T-helper 17 cell (primary cell): ENCODE measurements at regions not wholly inside any gene's neighbourhood (a gene's known extent, or its start where the extent isn't known, plus 50 kb on each side); places are given as distances from the start of the nearest gene placed in this dataset.
"Not testable (repeated sequence)": the region's sequence is repeated elsewhere in the genome, so short reads cannot be mapped to it uniquely, and the experiment has no call there.

Experiments used
- ATAC-seq: fragments of 150-1000 bp; cut with Tn5 transposase; 2 replicates; pipeline ENCODE4 v1.10.0; 2021; ENCODE audit warnings: mild to moderate bottlenecking, moderate library complexity
- DNase-seq, 3 donors: peaks; one replicate each; pipeline versions ENCODE4 v3.0.0 to v3.0.0-alpha.2; 2020 to 2021
- H3K9me3 ChIP-seq: one replicate; pipeline ENCODE4 v1.7.0; 2013; ENCODE audit warnings: low read length, mild to moderate bottlenecking; ENCODE audit not compliant: control insufficient read depth, poor library complexity, severe bottlenecking
- H3K27ac Mint-ChIP-seq: one replicate; pipeline ENCODE4 v1.8.0; 2022; ENCODE audit warnings: mild to moderate bottlenecking, moderate library complexity, mixed read lengths
- H3K27me3 Mint-ChIP-seq: one replicate; pipeline ENCODE4 v1.8.0; 2022; ENCODE audit warnings: mixed read lengths
- H3K36me3 Mint-ChIP-seq: one replicate; pipeline ENCODE4 v1.8.0; 2022; ENCODE audit warnings: low read depth, mixed read lengths
- H3K4me1 Mint-ChIP-seq: one replicate; pipeline ENCODE4 v1.8.0; 2022; ENCODE audit warnings: mild to moderate bottlenecking, mixed read lengths
- H3K4me3 Mint-ChIP-seq: one replicate; pipeline ENCODE4 v1.8.0; 2022; ENCODE audit warnings: mild to moderate bottlenecking, moderate library complexity, mixed read lengths

DNA sequence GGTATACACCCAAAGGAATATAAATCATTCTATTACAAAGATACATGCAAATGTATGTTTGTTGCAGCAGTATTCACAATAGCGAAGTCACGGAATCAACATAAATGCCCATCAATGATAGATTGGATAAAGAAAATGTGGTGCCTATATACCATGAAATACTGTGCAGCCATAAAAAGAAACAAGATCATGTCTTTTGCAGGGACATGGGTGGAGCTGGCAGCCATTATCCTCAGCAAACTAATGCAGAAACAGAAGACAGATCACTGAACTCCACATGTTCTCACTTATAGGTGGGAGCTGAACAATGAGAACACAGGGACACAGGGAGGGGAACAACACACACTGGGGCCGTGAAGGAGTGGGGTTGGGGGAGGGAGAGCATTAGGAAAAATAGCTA lies 315.2 kb downstream of the CPS1 start:
- not testable (repeated sequence) for H3K27me3 Mint-ChIP-seq, H3K4me3 Mint-ChIP-seq, H3K4me1 Mint-ChIP-seq, H3K9me3 ChIP-seq, H3K27ac Mint-ChIP-seq, DNase-seq, ATAC-seq, H3K36me3 Mint-ChIP-seq

DNA sequence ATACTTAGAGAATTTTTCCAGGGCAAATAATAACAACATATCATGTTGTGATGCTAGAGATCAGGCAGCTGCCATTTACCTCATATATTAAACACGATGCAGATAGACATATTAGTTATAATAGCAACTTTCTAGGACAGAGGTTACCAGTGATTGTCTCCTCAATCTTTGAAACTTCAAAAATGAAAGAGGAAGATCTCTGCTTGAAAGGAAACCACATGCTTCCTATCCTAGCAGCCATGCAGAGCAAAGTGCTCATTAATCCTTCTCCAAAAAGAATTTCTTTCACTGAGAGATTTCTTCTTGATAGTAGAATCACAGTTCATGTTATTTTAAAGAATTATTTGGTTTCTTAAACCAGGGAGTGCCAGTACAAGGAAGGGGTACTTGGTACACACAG lies 317.2 kb downstream of the CPS1 start:
- no peaks in the 10 kb centered on the region for H3K27me3 Mint-ChIP-seq
- no peak for DNase-seq
- no peak overlapping the region for H3K4me3 Mint-ChIP-seq
- H3K4me1 Mint-ChIP-seq: no peaks in the 10 kb centered on the region
- H3K27ac Mint-ChIP-seq: no peak overlapping the region
- ATAC-seq: no peak
- H3K36me3 Mint-ChIP-seq: no peaks in the 10 kb centered on the region
- H3K9me3 ChIP-seq: no peaks in the 10 kb centered on the region

DNA sequence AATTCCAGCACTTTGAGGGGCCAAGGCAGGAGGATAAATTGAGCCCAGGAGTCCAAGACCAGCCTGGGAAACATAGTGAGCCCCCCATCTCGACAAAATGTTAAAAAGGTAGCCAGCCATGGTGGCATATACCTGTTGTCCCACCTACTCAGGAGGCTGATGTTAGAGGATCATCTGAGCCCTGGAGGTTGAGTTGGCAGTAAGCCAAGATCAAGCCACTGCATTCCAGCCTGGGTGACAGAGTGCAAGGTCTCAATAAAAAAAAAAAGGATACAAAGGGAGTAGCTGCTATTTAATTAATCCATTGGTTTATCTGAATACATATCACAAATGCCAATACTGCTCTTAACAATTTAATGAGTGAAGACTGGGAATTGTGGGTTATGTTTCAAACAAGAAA lies 327.8 kb downstream of the CPS1 start:
- Mint-ChIP-seq H3K4me1 (no peaks in the 10 kb centered on the region), H3K27ac (no peak overlapping the region), H3K27me3 (no peaks in the 10 kb centered on the region), H3K36me3 (no peaks in the 10 kb centered on the region), H3K4me3 (no peak overlapping the region)
- DNase-seq (no peak), ATAC-seq (no peak)
- H3K9me3 ChIP-seq: peaks cover 2% of the 10 kb centered on the region

DNA sequence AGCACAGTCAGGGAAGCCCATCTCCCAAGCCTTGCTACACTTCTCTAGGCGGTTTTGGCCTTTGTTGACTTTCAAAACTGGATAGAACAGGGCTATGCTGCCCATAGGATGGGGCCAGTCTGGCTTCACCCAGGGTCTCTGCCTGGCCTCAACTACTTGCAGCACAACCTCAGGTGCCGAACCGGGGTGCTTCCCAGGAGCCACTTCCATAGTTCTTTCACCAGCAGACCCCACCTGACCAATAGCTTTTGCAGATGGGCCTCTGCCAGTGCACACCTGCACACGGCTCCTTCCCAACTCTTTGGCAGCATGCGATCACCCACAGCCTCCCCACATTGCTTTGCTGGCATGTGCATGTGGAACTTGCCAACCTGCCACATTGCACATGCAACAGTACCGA lies 331.6 kb downstream of the CPS1 start:
- H3K9me3 ChIP-seq: peaks cover 2% of the 10 kb centered on the region
- Mint-ChIP-seq H3K27ac (no peak overlapping the region), H3K36me3 (no peaks in the 10 kb centered on the region), H3K4me1 (no peaks in the 10 kb centered on the region), H3K4me3 (no peak overlapping the region), H3K27me3 (no peaks in the 10 kb centered on the region)
- ATAC-seq: no peak
- no peak for DNase-seq

DNA sequence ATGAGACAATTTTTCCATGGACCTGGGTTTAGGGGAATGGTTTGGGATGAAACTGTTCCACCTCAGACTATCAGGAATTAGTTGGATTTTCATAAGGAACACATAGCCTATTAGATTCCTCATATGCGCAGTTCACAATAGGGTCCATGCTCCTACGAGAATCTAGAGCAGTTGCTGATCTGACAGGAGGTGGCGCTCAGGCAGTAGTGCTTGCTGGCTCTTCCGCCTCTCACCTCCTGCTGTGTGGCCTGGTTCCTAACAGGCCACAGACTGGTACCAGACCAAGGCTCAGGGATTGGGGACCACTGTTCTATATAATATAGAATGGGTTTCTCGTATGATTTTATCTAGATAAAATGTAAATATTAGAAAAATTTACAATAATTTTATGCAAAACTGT lies 338.7 kb downstream of the CPS1 start:
- no peak for ATAC-seq
- DNase-seq: no peak
- H3K27me3 Mint-ChIP-seq: no peaks in the 10 kb centered on the region
- H3K27ac Mint-ChIP-seq: no peak overlapping the region
- no peaks in the 10 kb centered on the region for H3K4me1 Mint-ChIP-seq
- H3K9me3 ChIP-seq: no peaks in the 10 kb centered on the region
- no peaks in the 10 kb centered on the region for H3K36me3 Mint-ChIP-seq
- H3K4me3 Mint-ChIP-seq: no peak overlapping the region

DNA sequence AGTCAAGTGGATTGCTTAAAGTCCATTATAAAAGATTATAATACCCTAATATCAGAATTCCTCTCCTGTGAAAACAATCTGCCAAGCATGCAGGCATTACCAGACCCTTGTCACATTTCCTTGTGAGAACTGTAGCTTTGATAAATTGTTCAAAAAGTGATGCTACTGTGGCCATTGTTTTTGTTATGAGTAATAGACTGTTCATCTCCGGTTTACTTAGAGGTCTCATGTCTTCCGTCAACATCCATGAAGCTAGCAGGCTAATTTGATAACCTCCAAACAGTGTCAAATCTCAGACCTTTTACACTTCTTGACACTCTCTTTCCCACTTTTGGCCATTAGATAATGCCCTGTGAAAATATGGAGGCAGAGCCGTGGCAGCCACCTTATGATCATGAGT lies 342.7 kb downstream of the CPS1 start:
- no peaks in the 10 kb centered on the region for H3K4me1 Mint-ChIP-seq

DNA sequence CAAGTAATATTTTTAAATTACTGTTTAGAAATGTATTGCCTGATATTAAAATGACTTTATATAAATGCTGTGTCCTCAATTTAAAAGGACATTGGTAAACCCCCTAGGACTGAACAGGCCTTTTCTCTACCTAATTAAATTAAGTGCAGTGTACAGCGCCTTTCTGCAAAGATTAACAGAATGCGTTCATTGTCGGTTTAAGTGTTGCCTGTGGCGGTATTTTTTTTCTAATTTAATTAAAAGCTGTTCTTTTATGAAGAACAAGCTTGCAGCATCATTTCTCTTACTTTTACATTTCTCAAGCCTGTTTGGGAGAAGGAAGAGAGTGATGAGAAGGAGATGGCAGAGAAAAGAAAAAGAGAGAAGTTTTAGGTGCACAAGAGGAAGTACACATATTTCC lies 344.9 kb downstream of the CPS1 start:
- no peaks in the 10 kb centered on the region for H3K4me1 Mint-ChIP-seq
- no peaks in the 10 kb centered on the region for H3K36me3 Mint-ChIP-seq
- H3K9me3 ChIP-seq: no peaks in the 10 kb centered on the region
- ATAC-seq: no peak
- H3K27ac Mint-ChIP-seq: no peak overlapping the region
- H3K27me3 Mint-ChIP-seq: no peaks in the 10 kb centered on the region
- no peak for DNase-seq
- no peak overlapping the region for H3K4me3 Mint-ChIP-seq

More for the DNA sequence above, 342.7 kb downstream of the CPS1 start:
- no peaks in the 10 kb centered on the region for H3K36me3 Mint-ChIP-seq
- no peak for ATAC-seq
- DNase-seq: no peak
- H3K27ac Mint-ChIP-seq: no peak overlapping the region
- no peak overlapping the region for H3K4me3 Mint-ChIP-seq
- H3K27me3 Mint-ChIP-seq: no peaks in the 10 kb centered on the region
- no peaks in the 10 kb centered on the region for H3K9me3 ChIP-seq

DNA sequence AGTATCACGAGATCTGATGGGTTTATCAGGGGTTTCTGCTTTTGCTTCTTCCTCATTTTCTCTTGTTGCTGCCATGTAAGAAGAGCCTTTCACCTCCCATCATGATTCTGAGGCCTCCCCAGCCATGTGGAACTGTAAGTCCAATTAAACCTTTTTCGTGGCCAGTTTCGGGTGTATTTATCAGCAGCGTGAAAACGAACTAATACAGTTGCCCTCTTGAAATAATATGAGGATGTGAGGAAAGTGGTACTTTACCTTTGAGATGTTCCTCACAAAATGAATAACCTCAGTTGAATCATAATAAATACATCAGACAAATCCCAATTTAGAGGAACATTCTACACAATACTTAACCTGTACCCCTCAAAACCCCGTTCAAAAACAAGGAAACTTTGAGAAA lies 356.4 kb downstream of the CPS1 start:
- DNase-seq: no peak
- Mint-ChIP-seq H3K27me3 (no peaks in the 10 kb centered on the region), H3K4me3 (no peak overlapping the region), H3K36me3 (no peaks in the 10 kb centered on the region), H3K4me1 (no peaks in the 10 kb centered on the region), H3K27ac (no peak overlapping the region)
- ATAC-seq: no peak
- no peaks in the 10 kb centered on the region for H3K9me3 ChIP-seq

DNA sequence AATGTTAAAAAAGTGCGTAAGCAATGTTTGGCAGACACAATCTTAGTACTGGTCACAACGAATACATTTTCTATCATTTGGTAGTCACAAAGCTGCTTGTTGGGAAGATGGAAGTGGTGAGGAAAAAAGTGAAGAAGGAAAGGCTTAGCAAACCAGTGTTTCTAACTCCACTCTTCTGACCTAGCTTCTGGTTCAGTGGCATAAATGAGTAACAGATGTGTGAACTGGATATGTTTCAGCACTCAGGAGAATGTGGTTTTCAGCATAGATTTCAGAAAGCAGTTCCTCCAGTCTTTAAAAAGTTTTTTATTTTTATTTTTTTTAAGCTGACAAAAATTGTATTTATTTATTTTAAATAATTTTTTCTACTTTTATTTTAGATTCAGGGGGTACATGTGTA lies 357.1 kb downstream of the CPS1 start:
- no peaks in the 10 kb centered on the region for H3K9me3 ChIP-seq
- no peak for ATAC-seq
- Mint-ChIP-seq H3K27ac (no peak overlapping the region), H3K4me3 (no peak overlapping the region), H3K36me3 (no peaks in the 10 kb centered on the region), H3K27me3 (no peaks in the 10 kb centered on the region), H3K4me1 (no peaks in the 10 kb centered on the region)
- no peak for DNase-seq

DNA sequence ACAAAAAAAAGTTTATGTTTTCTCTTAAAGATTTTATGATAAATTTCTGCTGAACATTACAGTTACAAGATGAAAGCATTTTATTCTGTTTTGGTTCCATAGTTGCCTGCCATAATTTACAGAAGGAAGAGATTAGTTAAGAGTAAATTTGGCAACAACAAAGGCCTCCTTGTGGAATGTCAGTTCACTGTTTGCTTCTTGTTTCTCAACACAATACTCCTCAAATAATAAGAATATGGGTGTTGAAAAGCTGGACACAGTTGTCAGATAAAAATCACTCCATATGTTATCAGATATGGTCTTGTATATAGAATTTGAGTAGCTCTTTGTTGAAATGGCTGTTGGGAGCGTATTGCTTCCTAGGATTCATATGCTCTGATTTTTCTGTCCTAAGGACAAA lies 359.5 kb downstream of the CPS1 start:
- Mint-ChIP-seq H3K27me3 (no peaks in the 10 kb centered on the region), H3K36me3 (no peaks in the 10 kb centered on the region), H3K4me1 (no peaks in the 10 kb centered on the region), H3K4me3 (no peak overlapping the region), H3K27ac (no peak overlapping the region)
- no peak for DNase-seq
- H3K9me3 ChIP-seq: no peaks in the 10 kb centered on the region
- ATAC-seq: no peak

DNA sequence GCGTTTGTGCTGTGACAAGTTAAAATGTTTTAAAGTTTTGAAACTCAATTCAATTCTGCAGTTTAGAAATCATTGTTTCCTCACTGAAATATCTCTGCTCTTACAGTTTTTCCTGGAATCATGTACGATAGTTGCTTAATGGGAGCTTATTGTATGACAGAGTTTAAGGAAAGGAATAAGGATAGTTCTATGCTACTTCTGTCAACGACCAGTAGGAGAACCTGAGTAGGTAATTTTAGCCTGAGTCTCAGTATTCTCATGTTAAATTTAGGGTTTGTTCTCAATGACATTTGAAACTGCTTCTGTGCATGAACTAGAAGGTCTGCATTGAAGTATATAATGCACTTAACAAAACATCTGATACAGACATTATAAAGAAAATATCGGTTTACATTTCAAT lies 361.1 kb downstream of the CPS1 start:
- H3K27me3 Mint-ChIP-seq: no peaks in the 10 kb centered on the region
- no peak for DNase-seq
- no peaks in the 10 kb centered on the region for H3K4me1 Mint-ChIP-seq
- H3K9me3 ChIP-seq: no peaks in the 10 kb centered on the region
- H3K27ac Mint-ChIP-seq: no peak overlapping the region
- no peaks in the 10 kb centered on the region for H3K36me3 Mint-ChIP-seq
- no peak overlapping the region for H3K4me3 Mint-ChIP-seq
- no peak for ATAC-seq

DNA sequence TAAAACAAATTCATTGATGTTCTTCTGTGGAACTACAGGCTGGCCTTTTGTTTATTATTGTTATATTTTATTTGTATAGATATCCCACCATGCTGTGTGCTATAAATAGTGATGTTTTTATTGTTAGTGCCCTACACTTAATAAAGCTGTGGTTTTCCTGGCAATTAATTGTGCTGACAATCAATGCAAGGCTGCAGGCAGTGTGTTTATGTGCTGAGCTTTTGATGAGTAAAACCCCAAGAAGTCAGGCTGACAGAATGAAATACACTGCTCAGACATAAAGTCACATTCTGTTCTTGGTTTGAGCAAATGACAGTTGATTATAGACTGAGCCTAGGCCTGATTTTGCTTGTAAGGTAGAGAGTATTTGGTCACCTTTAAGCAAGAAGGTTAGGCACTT lies 362.7 kb downstream of the CPS1 start:
- no peaks in the 10 kb centered on the region for H3K9me3 ChIP-seq
- no peak for ATAC-seq
- H3K36me3 Mint-ChIP-seq: no peaks in the 10 kb centered on the region
- DNase-seq: no peak
- no peaks in the 10 kb centered on the region for H3K27me3 Mint-ChIP-seq
- H3K4me1 Mint-ChIP-seq: no peaks in the 10 kb centered on the region
- H3K4me3 Mint-ChIP-seq: no peak overlapping the region
- H3K27ac Mint-ChIP-seq: no peak overlapping the region

DNA sequence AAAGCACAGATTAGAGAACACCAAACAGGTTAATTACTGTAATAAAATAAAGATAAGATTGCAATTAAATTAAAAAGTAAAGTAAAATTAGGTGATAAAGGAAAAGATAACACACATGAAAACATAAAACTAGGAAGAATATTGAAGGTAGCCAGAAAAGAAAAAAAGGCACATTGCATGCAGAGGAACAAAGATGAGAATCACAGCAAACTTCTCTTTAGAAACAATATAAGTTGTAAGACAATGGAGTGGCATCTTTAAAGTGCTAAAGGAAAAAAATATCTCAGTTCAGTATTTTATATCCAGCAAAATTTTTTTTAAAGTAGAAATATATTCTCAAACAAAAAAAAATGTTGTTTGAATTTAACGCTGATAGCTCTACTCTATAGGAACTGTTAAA lies 366.0 kb downstream of the CPS1 start:
- Mint-ChIP-seq H3K27ac (no peak overlapping the region), H3K27me3 (no peaks in the 10 kb centered on the region), H3K36me3 (no peaks in the 10 kb centered on the region), H3K4me1 (no peaks in the 10 kb centered on the region), H3K4me3 (no peak overlapping the region)
- no peak for ATAC-seq
- no peaks in the 10 kb centered on the region for H3K9me3 ChIP-seq
- DNase-seq: no peak

DNA sequence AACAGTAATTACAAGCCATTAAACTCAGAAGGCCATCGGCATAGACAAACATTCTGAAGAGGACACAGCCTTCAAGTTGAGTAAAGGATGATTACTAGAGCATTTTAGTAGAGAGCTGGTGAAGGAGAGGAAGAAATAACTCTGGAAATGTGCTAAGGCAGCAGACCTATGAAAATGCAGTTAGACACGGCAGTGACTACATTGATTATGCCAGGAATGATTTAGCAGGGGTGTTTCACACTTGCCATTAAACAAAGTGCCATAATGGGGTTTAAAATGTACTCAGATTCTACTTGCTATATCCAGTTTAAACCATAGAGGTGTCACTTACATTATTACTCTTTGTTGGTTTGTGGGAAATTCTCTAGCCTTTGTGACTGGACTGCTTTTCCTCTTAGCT lies 372.3 kb downstream of the CPS1 start:
- no peak overlapping the region for H3K27ac Mint-ChIP-seq
- no peaks in the 10 kb centered on the region for H3K9me3 ChIP-seq
- no peaks in the 10 kb centered on the region for H3K27me3 Mint-ChIP-seq
- no peaks in the 10 kb centered on the region for H3K36me3 Mint-ChIP-seq
- H3K4me1 Mint-ChIP-seq: no peaks in the 10 kb centered on the region
- ATAC-seq (no peak), DNase-seq (no peak)
- no peak overlapping the region for H3K4me3 Mint-ChIP-seq

DNA sequence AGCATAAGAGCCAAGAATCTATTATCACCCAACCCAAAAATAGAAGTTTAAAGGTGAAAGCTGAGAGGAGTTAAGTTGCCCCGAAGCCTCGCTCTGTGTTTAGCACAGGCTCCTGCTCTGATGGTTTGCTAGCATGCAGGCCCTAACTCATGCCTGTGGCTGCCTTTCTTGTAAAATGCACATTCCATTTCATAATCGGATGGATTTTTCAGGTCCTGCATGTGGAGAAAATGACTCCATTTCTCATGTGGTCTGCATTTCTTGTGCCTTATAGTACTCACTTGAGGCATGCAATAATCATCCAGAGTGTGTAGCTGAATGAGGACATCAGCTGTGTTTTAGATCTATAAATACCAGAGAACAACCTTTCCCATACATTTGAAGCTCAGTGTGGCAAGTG lies 381.8 kb downstream of the CPS1 start:
- Mint-ChIP-seq H3K36me3 (no peaks in the 10 kb centered on the region), H3K27me3 (no peaks in the 10 kb centered on the region), H3K27ac (no peak overlapping the region), H3K4me1 (no peaks in the 10 kb centered on the region), H3K4me3 (no peak overlapping the region)
- ATAC-seq (no peak), DNase-seq (no peak)
- no peaks in the 10 kb centered on the region for H3K9me3 ChIP-seq
